ENCODE measurements at regions not wholly inside any gene's neighbourhood (a gene's known extent, or its start where the extent isn't known, plus 50 kb on each side); places are given as distances from the start of the nearest gene placed in this dataset.

GRCh38 chr6:79821859-79822258 lies 125.5 kb downstream of the ELOVL4 start:
- no peak overlapping the region for H3K27ac ChIP-seq

GRCh38 chr6:79818471-79818870 lies 128.9 kb downstream of the ELOVL4 start:
- Histone ChIP-seq H3K9me2 (ENCODE audit: insufficient read depth) (no peaks in the 10 kb centered on the region), H3K4me3 (no peak overlapping the region), H2AFZ (no peak overlapping the region), H3F3A (ENCODE audit: insufficient read depth) (no peaks in the 10 kb centered on the region), H3K27me3 (replicated peaks; ENCODE audit: insufficient read depth) (no peaks in the 10 kb centered on the region), H3K27ac (no peak overlapping the region), H4K20me1 (ENCODE audit: insufficient read depth) (no peaks in the 10 kb centered on the region), H3K79me2 (ENCODE audit: insufficient read depth) (no peaks in the 10 kb centered on the region), H3K4me1 (ENCODE audit: insufficient read depth) (0 out of 2 replicates have a peak, but pooled peaks cover 4% of the 10 kb centered on the region), H3K9me3 (ENCODE audit: low read depth) (no peaks in the 10 kb centered on the region), H3K4me2 (ENCODE audit: unreplicated experiment) (no peak overlapping the region), H3K9ac (no peak overlapping the region), H3K36me3 (ENCODE audit: low read depth) (no peaks in the 10 kb centered on the region)
- no peak for DNase-seq
- 69 to 73% methylated on average over 3 of the region's 3 CpGs for WGBS, 2 experiments (ENCODE audit: low coverage in 1 of 2, low lambda C conversion rate in 2 of 2, missing lambda C conversion rate in 2 of 2)
- TF ChIP-seq EZH2 (IDR thresholded peaks at IDR 0.05; ENCODE audit: insufficient read depth, poor library complexity, severe bottlenecking), result no peak
- no peak for TF ChIP-seq EZH2phosphoT487 (IDR thresholded peaks at IDR 0.05; ENCODE audit: insufficient read depth, low read depth)
- in situ Hi-C loops (cut with MboI), result no loop called here

More at GRCh38 chr6:79821859-79822258, 125.5 kb downstream of the ELOVL4 start:
- no peak for TF ChIP-seq EZH2phosphoT487 (IDR thresholded peaks at IDR 0.05; ENCODE audit: insufficient read depth, low read depth)
- TF ChIP-seq EZH2 (IDR thresholded peaks at IDR 0.05; ENCODE audit: insufficient read depth, poor library complexity, severe bottlenecking), result no peak
- no peaks in the 10 kb centered on the region for H3K79me2 ChIP-seq (ENCODE audit: insufficient read depth)
- H3K4me2 ChIP-seq (ENCODE audit: unreplicated experiment), result no peak overlapping the region
- H4K20me1 ChIP-seq (ENCODE audit: insufficient read depth), result no peaks in the 10 kb centered on the region
- H2AFZ ChIP-seq, result no peak overlapping the region
- H3K4me3 ChIP-seq, result no peak overlapping the region
- DNase-seq, result peak; percentile 33
- no peaks in the 10 kb centered on the region for H3F3A ChIP-seq (ENCODE audit: insufficient read depth)
- H3K27me3 ChIP-seq (replicated peaks; ENCODE audit: insufficient read depth), result no peaks in the 10 kb centered on the region
- no peaks in the 10 kb centered on the region for H3K9me2 ChIP-seq (ENCODE audit: insufficient read depth)
- H3K4me1 ChIP-seq (ENCODE audit: insufficient read depth), result no peaks in the 10 kb centered on the region
- no peak overlapping the region for H3K9ac ChIP-seq
- 39 to 48% methylated on average over 3 of the region's 3 CpGs for WGBS, 2 experiments (ENCODE audit: low coverage in 1 of 2, low lambda C conversion rate in 2 of 2, missing lambda C conversion rate in 2 of 2)
- H3K9me3 ChIP-seq (ENCODE audit: low read depth), result no peaks in the 10 kb centered on the region
- in situ Hi-C loops (cut with MboI), result no loop called here
- no peaks in the 10 kb centered on the region for H3K36me3 ChIP-seq (ENCODE audit: low read depth)

- Histone ChIP-seq H3F3A (ENCODE audit: insufficient read depth) (no peaks in the 10 kb centered on the region), H3K9me2 (ENCODE audit: insufficient read depth) (no peaks in the 10 kb centered on the region), H3K4me2 (ENCODE audit: unreplicated experiment) (no peak overlapping the region), H4K20me1 (ENCODE audit: insufficient read depth) (no peaks in the 10 kb centered on the region), H3K9me3 (ENCODE audit: low read depth) (no peaks in the 10 kb centered on the region), H3K36me3 (ENCODE audit: low read depth) (no peaks in the 10 kb centered on the region), H3K27ac (no peak overlapping the region), H3K4me1 (ENCODE audit: insufficient read depth) (0 out of 2 replicates have a peak, but pooled peaks cover 4% of the 10 kb centered on the region), H3K79me2 (ENCODE audit: insufficient read depth) (no peaks in the 10 kb centered on the region), H2AFZ (no peak overlapping the region), H3K4me3 (no peak overlapping the region), H3K9ac (no peak overlapping the region), H3K27me3 (replicated peaks; ENCODE audit: insufficient read depth) (peaks cover 2% of the 10 kb centered on the region; the same call in 1 of the 2 replicates)
- DNase-seq, result no peak
- no peak for TF ChIP-seq EZH2phosphoT487 (IDR thresholded peaks at IDR 0.05; ENCODE audit: insufficient read depth, low read depth)
- 35 to 38% methylated on average over 2 of the region's 2 CpGs for WGBS, 2 experiments (ENCODE audit: low coverage in 1 of 2, low lambda C conversion rate in 2 of 2, missing lambda C conversion rate in 2 of 2)
- in situ Hi-C loops (cut with MboI), result no loop called here
These were observed 132.4 kb downstream of the ELOVL4 start for GRCh38 chr6:79814940-79815339.

GRCh38 chr6:79813854-79814709 lies 133.3 kb downstream of the ELOVL4 start:
- in situ Hi-C loops (cut with MboI), result no loop called here
- Histone ChIP-seq H4K20me1 (ENCODE audit: insufficient read depth) (no peaks in the 10 kb centered on the region), H3K9me3 (ENCODE audit: low read depth) (no peaks in the 10 kb centered on the region), H3K27ac (no peak overlapping the region), H3F3A (ENCODE audit: insufficient read depth) (no peaks in the 10 kb centered on the region), H3K4me1 (ENCODE audit: insufficient read depth) (0 out of 2 replicates have a peak, but pooled peaks cover 4% of the 10 kb centered on the region), H3K27me3 (replicated peaks; ENCODE audit: insufficient read depth) (peaks cover 6% of the 10 kb centered on the region; the same call in 1 of the 2 replicates), H2AFZ (no peak overlapping the region), H3K4me3 (no peak overlapping the region), H3K79me2 (ENCODE audit: insufficient read depth) (no peaks in the 10 kb centered on the region), H3K9me2 (ENCODE audit: insufficient read depth) (no peaks in the 10 kb centered on the region), H3K4me2 (ENCODE audit: unreplicated experiment) (no peak overlapping the region), H3K9ac (no peak overlapping the region), H3K36me3 (ENCODE audit: low read depth) (no peaks in the 10 kb centered on the region)
- TF ChIP-seq EZH2 (IDR thresholded peaks at IDR 0.05; ENCODE audit: insufficient read depth, poor library complexity, severe bottlenecking) (no peak), EZH2phosphoT487 (IDR thresholded peaks at IDR 0.05; ENCODE audit: insufficient read depth, low read depth) (no peak)
- peak; percentile 74 for DNase-seq
- 1 to 3% methylated on average over 4 of the region's 4 CpGs for WGBS, 2 experiments (ENCODE audit: low coverage in 1 of 2, low lambda C conversion rate in 2 of 2, missing lambda C conversion rate in 2 of 2)
